HepG2 (cell line): ENCODE measurements at regions not wholly inside any gene's neighbourhood (a gene's known extent, or its start where the extent isn't known, plus 50 kb on each side); places are given as distances from the start of the nearest gene placed in this dataset.

ENCODE experiments used
- ATAC-seq: fragments of 200-7000 bp; cut with Tn5 transposase; 3 replicates; pipeline ENCODE4 v1.9.1; 2020; ENCODE audit warnings: mild to moderate bottlenecking, moderate library complexity
- BruUV-seq: library from RNA; stranded (reverse); fragments of 400-500 nt; replicated peaks from 2 replicates; lab custom pipeline; 2021; lab: Mats Ljungman, UMichigan
- CTCF ChIA-PET: fragments of 300-600 bp; formaldehyde crosslinking; extraction: SDS; loops from one replicate; lab custom pipeline; 2021; ENCODE audit warnings: low total read pairs, inconsistent platforms, low intra/inter-chr PET ratio; lab: Yijun Ruan, JAX
- POLR2A ChIA-PET: fragments of 350-600 bp; sonication (Branson Sonifier 250); formaldehyde crosslinking; loops from one replicate; lab custom pipeline; 2020; ENCODE audit warnings: antibody characterized with exemption, inconsistent platforms; lab: Yijun Ruan, JAX
- DNase-seq: peaks from one replicate; pipeline ENCODE4 v3.0.0-alpha.2; 2015; ENCODE audit warnings: low spot score
- FAIRE-seq: peaks from 3 replicates; lab custom pipeline; 2011; peaks lifted over from hg19 to GRCh38; lab: Jason Lieb, UNC
- H2AFZ ChIP-seq: one replicate; pipeline ENCODE4 v1.6.1; 2011; ENCODE audit warnings: low read length, inconsistent platforms
- H3K27ac ChIP-seq: fragments of 300-600 bp; 3 replicates; pipeline ENCODE4 v1.8.0; 2011; ENCODE audit warnings: mixed run types, mild to moderate bottlenecking, mixed read lengths, low read length, inconsistent platforms; ENCODE audit not compliant: insufficient read depth; ENCODE audit errors: extremely low read length
- H3K27me3 ChIP-seq, 2 experiments: fragments of 200-600 bp in 1 of 2; 2 replicates in 1 of 2; 3 replicates in 1 of 2; pipeline versions ENCODE4 v1.6.0 to v1.8.0; 2011; ENCODE audit warnings: low read length in 2 of 2, mild to moderate bottlenecking in 2 of 2, moderate library complexity in 2 of 2, inconsistent platforms in 1 of 2; ENCODE audit not compliant: insufficient read depth in 2 of 2, control insufficient read depth in 1 of 2
- H3K36me3 ChIP-seq, 2 experiments: fragments of 200-600 bp in 1 of 2; replicated peaks in 1 of 2; 2 replicates in 1 of 2; 3 replicates in 1 of 2; pipeline versions ENCODE4 v1.5.1 to v1.8.0; 2011; ENCODE audit warnings: low read length in 2 of 2, inconsistent platforms in 1 of 2; ENCODE audit not compliant: insufficient read depth in 2 of 2, control insufficient read depth in 1 of 2
- H3K4me1 ChIP-seq: 2 replicates; pipeline ENCODE4 v1.5.1; 2012; ENCODE audit warnings: low read length, inconsistent platforms; ENCODE audit not compliant: insufficient read depth
- H3K4me2 ChIP-seq: 2 replicates; pipeline ENCODE4 v1.6.0; 2011; ENCODE audit warnings: low read depth, low read length, inconsistent platforms
- H3K4me3 ChIP-seq, 3 experiments: fragments of 200-600 bp in 1 of 3; sonication (generic), shearing (Covaris generic) in 1 of 3; replicated peaks in 1 of 3; 2 replicates each; pipeline ENCODE4 v1.5.1; 2011 to 2016; ENCODE audit warnings: low read length in 3 of 3, inconsistent platforms in 2 of 3, low read depth in 2 of 3, mild to moderate bottlenecking in 2 of 3, control low read depth in 1 of 3, mixed read lengths in 1 of 3; ENCODE audit not compliant: insufficient read depth in 1 of 3
- H3K79me2 ChIP-seq: one replicate; pipeline ENCODE4 v1.6.1; 2011; ENCODE audit warnings: low read length, inconsistent platforms; ENCODE audit not compliant: insufficient read depth
- H3K9ac ChIP-seq: 2 replicates; pipeline ENCODE4 v1.6.0; 2011; ENCODE audit warnings: mild to moderate bottlenecking, low read depth, low read length, inconsistent platforms; ENCODE audit not compliant: insufficient read depth
- H3K9me3 ChIP-seq: 2 replicates; pipeline ENCODE4 v1.5.1; 2012; ENCODE audit warnings: mild to moderate bottlenecking, low read length
- H4K20me1 ChIP-seq: 2 replicates; pipeline ENCODE4 v1.6.0; 2011; ENCODE audit warnings: inconsistent platforms, mild to moderate bottlenecking, low read length, moderate library complexity; ENCODE audit not compliant: insufficient read depth
- CERS6 ChIP-seq: sonication (generic); formaldehyde crosslinking; IDR thresholded peaks from 2 replicates; pipeline ENCODE4 v1.5.0; 2020; ENCODE audit warnings: missing genetic modification reagents
- DMTF1 ChIP-seq: sonication (generic); formaldehyde crosslinking; IDR thresholded peaks from 2 replicates; pipeline ENCODE4 v1.4.0; 2020; ENCODE audit warnings: mild to moderate bottlenecking, missing genetic modification reagents
- KDM2A ChIP-seq: sonication (generic); formaldehyde crosslinking; IDR thresholded peaks from 2 replicates; pipeline ENCODE4 v1.4.0; 2020; ENCODE audit warnings: low read depth, missing genetic modification reagents, borderline replicate concordance
- SIN3B ChIP-seq: fragments of 150-350 bp; IDR thresholded peaks from 2 replicates; pipeline ENCODE4 v1.6.1; 2014; ENCODE audit warnings: low read length
- SIX4 ChIP-seq: sonication (generic); formaldehyde crosslinking; IDR thresholded peaks from 2 replicates; pipeline ENCODE4 v1.4.0; 2020; ENCODE audit warnings: missing genetic modification reagents
- SNRNP70 ChIP-seq: fragments of 200-400 bp; formaldehyde crosslinking; IDR thresholded peaks from 2 replicates; pipeline ENCODE4 v1.6.1; 2017; ENCODE audit warnings: mild to moderate bottlenecking, low read depth, low read length, moderate library complexity
- THAP8 ChIP-seq: sonication (generic); formaldehyde crosslinking; IDR thresholded peaks from 2 replicates; pipeline ENCODE4 v1.5.1; 2020; ENCODE audit warnings: missing genetic modification reagents, mild to moderate bottlenecking, borderline replicate concordance
- ZFAT ChIP-seq: sonication (generic); formaldehyde crosslinking; conservative IDR thresholded peaks from 2 replicates; pipeline ENCODE4 v1.8.1; 2023; ENCODE audit warnings: missing genetic modification reagents, inconsistent platforms
- ZFP1 ChIP-seq: IDR thresholded peaks from 2 replicates; pipeline ENCODE4 v1.6.1; 2016
- ZNF331 ChIP-seq: sonication (generic); formaldehyde crosslinking; IDR thresholded peaks from 2 replicates; pipeline ENCODE4 v1.4.0; 2020; ENCODE audit warnings: missing genetic modification reagents
- ZNF572 ChIP-seq: sonication (generic); formaldehyde crosslinking; IDR thresholded peaks from 2 replicates; pipeline ENCODE4 v1.5.1; 2020; ENCODE audit warnings: mild to moderate bottlenecking, missing genetic modification reagents
- ZNF709 ChIP-seq: sonication (generic); formaldehyde crosslinking; IDR thresholded peaks from 2 replicates; pipeline ENCODE4 v1.5.0; 2020; ENCODE audit warnings: mild to moderate bottlenecking, missing genetic modification reagents
- ZNF740 ChIP-seq: sonication (generic); formaldehyde crosslinking; IDR thresholded peaks from 2 replicates; pipeline ENCODE4 v1.4.0; 2020; ENCODE audit warnings: missing genetic modification reagents
- ZNF790 ChIP-seq: sonication (generic); formaldehyde crosslinking; IDR thresholded peaks from 2 replicates; pipeline ENCODE4 v1.8.0; 2022; ENCODE audit warnings: missing genetic modification reagents, mild to moderate bottlenecking, borderline replicate concordance
- ZSCAN25 ChIP-seq: sonication (generic); formaldehyde crosslinking; IDR thresholded peaks from 2 replicates; pipeline ENCODE4 v1.8.0; 2022; ENCODE audit warnings: mild to moderate bottlenecking, missing genetic modification reagents
- WGBS: methylation state at CpG from one replicate; pipeline ENCODE4 v1.1.6; 2017; ENCODE audit warnings: low lambda C conversion rate; 5-methylcytosine and 5-hydroxymethylcytosine counted together
- in situ Hi-C: cut with HindIII; loops from 2 replicates; pipeline ENCODE4 v1.10.0; 2017; ENCODE audit warnings: low pct_unique_long_range_greater_than_20kb; ENCODE audit not compliant: extremely low pct_ligation_motif_present
- intact Hi-C: fragments of 100-400 bp; cut with micrococcal nuclease; formaldehyde crosslinking; loops from one replicate; pipeline ENCODE4 v1.10.0; 2022; ENCODE audit not compliant: unreplicated experiment

GRCh38 chr4:158395889-158396288 is 125.8 kb upstream of the RXFP1 start:
- in situ Hi-C loops (no loop called here), intact Hi-C loops (no loop called here)
- H4K20me1 ChIP-seq: no peaks in the 10 kb centered on the region
- no peaks in the 10 kb centered on the region for H3K36me3 ChIP-seq
- H2AFZ ChIP-seq: no peak overlapping the region
- H3K79me2 ChIP-seq: no peaks in the 10 kb centered on the region
- no peaks in the 10 kb centered on the region; a peak in 1 of 5 replicates for H3K27me3 ChIP-seq
- DNase-seq (no peak), FAIRE-seq (no peak), ATAC-seq (no peak)
- H3K27ac ChIP-seq: no peak overlapping the region
- no peak overlapping the region for H3K4me2 ChIP-seq
- H3K4me1 ChIP-seq: no peaks in the 10 kb centered on the region
- CTCF ChIA-PET: no interaction called here
- 2% methylated on average over 2 of the region's 2 CpGs for WGBS
- BruUV-seq: no TSS peak
- no peak overlapping the region for H3K9ac ChIP-seq
- no peak overlapping the region for H3K4me3 ChIP-seq
- TF ChIP-seq CERS6 (CRISPR knock-in tag): no peak
- TF ChIP-seq KDM2A: no peak
- no peak for TF ChIP-seq ZNF331 (CRISPR knock-in tag)
- no peak for TF ChIP-seq THAP8 (CRISPR knock-in tag)
- no peak for TF ChIP-seq ZFP1 (CRISPR knock-in tag)
- no peak for TF ChIP-seq DMTF1
- TF ChIP-seq SNRNP70: no peak
- TF ChIP-seq ZFAT (CRISPR knock-in tag): no peak
- TF ChIP-seq ZNF790: no peak
- TF ChIP-seq ZNF740 (CRISPR knock-in tag): no peak
- TF ChIP-seq ZNF709 (CRISPR knock-in tag): no peak
- TF ChIP-seq ZSCAN25 (CRISPR knock-in tag): no peak
- no peak for TF ChIP-seq SIX4 (CRISPR knock-in tag)
- no peak for TF ChIP-seq ZNF572 (CRISPR knock-in tag)
- TF ChIP-seq SIN3B: no peak
- H3K9me3 ChIP-seq: no peaks in the 10 kb centered on the region
- POLR2A ChIA-PET: no interaction called here
